Hematopoietic multipotent progenitor cell treated with erythropoietin and hydrocortisone succinate and interleukin-3 and kit ligand, for 17 days (in vitro differentiated cells): ENCODE measurements at regions not wholly inside any gene's neighbourhood (a gene's known extent, or its start where the extent isn't known, plus 50 kb on each side); places are given as distances from the start of the nearest gene placed in this dataset.
"Not testable (repeated sequence)": the region's sequence is repeated elsewhere in the genome, so short reads cannot be mapped to it uniquely, and the experiment has no call there.

Source experiments
- DNase-seq: peaks from one replicate; pipeline ENCODE4 v3.0.0-alpha.2; 2015; ENCODE audit warnings: low spot score

DNA sequence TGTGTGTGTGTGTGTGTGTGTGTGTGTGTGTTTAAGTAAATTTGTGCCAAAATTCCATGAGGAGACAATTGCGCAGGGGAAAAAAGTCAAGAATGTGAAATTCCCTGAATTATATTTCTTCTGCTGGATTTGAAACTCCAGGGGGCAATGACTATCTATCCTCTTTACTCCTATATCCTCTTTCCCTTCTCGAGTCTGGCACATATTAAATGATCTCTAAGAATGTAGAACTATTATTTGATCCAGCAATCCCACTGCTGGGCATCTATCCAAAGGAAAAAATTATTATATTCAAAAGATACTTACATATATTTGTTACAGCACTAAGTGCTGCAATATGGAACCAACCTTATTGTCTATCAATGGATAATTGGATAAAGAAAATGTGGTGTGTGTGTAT is 350.1 kb upstream of the ADAMTS9 start:
- no peak for DNase-seq

DNA sequence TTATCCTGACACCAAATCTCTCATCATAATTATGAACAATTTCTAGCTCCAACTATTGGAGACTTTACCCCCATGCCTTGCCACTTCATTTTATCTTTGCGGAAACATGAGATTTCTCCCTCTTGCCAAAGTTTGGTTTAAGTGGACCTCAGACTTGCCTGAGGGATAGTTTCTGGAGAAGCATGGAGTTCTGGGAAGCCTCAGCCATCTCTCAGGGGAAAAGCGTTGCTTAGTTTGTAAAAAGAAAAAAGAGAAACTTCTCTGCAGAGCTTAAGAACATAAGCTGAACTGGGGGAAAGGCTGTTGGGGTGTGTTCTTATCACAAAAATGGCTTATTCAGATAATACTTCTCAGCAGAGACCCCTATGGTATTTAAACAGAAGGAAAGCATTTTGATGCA is 347.4 kb upstream of the ADAMTS9 start:
- DNase-seq, result no peak

DNA sequence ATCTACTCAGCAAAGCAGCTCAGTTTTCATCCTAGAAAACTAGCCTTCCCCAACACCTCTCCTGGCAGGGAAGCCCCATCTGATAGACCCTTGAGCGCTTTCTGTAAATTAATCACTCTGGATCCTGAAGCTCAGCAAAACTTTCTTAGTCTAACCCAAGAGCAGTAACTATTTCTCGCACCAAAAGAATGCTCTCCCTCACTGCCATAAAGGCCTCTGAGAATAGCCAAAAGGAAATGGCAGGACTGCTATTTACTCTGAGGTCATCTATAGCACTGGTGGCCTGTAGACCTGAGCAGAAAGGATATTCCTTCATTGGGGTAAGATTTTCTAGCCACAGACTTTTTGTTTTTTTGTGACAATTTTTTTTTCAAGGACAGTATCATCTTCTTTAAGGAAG is 345.8 kb upstream of the ADAMTS9 start:
- DNase-seq, result no peak

DNA sequence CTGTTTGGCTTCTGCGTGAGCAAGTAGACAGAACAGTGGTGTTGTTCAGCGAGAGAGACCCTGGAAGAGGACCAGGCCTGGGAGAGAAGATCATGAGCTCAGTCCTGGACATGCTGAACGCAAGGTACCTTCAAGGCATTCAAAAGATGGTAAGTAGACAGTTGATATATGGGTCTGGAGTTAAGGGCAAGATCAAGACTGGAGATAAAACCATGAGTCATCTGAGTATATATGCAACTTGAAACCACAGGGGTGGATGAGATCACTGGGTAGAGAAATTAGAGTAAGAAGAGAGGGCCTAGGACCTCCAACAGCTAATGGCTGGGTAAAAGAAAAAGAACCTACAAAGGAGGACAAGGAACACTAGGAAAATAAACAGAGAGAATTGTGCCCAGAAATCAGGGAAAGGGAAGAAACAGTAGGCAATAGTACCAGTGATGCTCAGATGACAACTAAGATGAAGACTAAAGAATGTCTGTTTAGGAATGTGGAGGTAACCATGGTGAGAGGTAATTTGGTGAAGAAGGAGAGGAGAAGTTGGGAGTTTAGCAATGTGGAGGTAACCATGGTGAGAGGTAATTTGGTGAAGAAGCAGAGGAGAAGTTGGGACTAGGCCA is 343.2 kb upstream of the ADAMTS9 start:
- no peak for DNase-seq

DNA sequence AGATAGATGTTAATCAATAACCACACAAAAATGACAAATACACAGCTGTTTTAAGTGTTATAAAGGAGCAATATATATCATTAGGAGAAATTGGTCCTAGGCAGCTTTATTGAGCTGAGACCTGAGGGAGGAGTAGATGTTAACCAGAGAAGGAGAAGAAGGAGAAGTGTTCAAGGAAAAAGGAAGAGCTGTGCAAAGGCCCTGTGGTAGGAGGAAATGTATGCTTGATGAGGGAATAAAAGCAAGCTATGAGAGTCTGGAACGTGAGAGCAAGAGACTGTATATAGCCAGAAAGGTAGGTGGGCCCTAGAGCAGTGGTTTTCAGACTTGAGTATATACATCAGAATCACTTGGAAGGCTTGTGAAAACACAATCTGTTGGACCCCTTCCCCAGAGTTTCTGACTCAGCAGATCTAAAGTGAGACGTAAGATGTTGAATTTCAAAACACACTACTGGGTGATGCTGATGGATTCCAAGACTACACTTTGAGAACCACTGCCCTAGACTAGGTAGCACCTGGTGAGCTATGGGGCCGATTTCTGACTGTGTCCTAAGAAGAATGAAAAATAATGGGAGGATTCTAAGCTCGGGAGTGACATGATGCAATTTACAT is 342.3 kb upstream of the ADAMTS9 start:
- no peak for DNase-seq

DNA sequence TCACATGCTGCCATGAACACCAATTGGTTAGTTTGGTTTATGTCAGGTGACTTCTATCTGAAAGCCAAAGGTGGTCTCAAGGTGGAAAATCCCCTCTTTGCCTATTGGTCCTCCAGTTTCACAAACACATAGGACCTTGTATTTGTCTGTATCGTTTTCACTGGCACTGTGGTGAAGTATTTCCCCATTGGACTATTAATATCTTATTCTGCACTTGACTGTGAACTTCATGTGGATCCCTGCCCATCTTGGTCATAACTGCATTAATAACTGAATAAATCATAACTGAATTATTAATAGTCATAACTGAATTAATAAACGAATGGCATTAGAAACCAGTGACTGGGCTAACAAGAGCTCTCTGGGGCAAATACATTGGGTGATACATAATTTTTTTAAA is 341.3 kb upstream of the ADAMTS9 start:
- no peak for DNase-seq

DNA sequence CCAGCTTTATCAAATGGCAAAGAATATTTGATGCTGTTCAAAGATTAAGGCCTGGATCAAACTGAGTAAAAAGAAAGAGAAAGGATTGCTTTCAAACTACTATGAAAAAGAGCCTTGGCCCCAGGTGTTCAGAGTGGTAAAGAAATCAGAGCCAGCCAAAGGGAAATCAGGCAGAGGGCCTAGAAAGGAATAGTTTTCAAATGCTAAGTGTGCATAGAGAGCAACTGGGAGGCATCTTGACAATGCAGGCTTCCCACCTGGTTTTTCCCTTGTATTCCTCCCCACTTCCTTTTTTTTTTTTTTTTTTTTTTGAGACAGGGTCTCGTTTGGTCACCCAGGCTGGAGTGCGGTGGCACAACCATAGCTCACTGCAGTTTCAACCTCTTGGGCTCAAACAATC is 340.2 kb upstream of the ADAMTS9 start:
- DNase-seq, result no peak

DNA sequence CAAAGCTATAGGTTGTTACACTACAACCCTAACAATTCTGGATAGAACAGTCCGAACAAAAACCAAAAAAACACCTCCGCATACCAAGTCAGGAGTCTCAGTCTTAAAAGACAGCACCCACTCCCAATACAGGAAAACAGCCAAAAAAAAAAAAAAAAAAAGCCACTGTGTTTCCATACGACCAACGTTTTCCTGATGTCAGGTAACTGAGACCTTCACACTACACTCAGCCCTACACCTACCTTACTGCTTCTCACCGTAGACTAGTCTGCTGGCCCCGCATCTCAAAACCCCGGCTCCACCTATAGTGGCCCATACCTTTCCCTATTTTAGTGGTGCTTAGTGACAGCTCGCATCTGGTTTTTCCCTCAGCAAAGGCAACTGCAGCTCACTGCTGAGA is 339.5 kb upstream of the ADAMTS9 start:
- no peak for DNase-seq

DNA sequence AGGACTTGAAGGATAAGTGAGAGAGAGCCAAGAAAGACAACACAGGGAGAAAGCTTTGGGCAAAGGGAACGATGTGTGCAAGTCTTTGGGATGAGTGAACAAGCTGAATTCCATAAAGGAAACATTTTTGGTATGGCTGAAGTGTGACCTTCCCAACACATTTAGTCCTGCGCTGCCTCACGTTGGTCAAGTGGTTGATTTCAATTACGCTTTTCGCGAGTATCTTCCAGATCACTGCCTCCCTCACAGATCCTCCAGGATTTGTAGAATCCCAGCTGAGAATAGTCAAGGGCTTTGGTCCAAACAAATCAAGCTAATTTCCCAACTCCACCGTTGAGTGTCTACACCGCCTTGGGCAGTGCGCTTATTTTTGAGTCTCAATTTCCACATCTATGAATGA is 338.4 kb upstream of the ADAMTS9 start:
- DNase-seq, result no peak

DNA sequence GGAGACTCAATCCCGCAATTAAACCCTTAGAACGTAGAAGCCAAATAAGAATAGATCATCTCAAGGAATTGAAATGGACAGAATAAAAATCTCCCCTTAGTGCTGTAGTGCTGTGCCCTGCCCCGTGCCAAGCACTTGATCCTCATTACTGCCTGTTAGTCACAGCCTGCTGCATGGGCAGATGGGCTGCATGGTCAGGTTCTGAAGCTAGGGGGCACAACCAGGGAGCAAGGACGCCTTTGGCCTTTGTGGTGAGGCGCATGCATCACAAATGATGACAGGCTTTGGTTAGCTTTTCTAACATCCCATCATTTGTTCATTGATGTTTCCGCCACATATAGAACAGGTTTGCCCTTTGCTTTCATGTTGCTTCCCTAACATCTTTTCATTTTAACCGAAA is 336.3 kb upstream of the ADAMTS9 start:
- no peak for DNase-seq

DNA sequence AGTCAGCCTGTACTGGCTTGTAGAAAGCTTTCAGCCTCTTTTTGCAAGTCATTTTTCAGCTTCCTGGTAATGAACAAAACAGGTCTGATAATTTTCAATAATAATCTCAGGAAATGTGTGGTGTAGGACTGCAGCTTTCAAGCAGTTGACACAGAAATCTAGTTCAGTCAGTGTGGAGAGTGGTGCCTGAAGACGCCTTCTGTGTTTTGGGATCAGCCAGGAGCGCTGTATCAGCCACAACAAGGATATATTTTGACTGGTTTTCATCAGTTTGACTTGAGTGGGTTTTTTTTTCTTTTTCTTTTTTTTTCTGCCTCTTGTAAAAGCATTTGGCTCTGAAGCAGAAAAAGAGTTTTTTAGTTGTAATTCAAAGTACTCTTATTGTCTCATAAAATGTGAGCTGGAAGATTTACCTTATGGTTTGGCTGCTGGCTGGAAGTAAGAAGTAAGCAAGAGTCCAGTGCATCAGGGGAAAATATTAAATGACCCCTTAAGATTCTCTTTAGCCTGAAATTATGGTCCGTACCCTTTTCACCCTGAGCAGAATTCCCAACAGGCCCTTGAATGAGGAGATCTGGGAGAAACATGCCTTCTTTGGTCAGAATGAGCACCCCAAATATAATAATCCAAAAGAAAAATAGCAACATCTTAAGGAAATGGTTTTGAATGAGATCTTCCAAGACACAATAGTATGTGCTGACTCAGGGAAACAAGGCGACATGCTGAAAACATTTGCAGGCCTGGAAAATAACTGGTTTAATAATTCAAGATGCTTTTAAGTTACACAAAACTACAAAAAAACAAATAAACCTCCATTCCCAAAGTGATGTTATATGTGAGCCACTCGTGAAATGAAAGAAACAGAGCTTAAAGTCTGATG is 332.7 kb upstream of the ADAMTS9 start:
- DNase-seq, result no peak

DNA sequence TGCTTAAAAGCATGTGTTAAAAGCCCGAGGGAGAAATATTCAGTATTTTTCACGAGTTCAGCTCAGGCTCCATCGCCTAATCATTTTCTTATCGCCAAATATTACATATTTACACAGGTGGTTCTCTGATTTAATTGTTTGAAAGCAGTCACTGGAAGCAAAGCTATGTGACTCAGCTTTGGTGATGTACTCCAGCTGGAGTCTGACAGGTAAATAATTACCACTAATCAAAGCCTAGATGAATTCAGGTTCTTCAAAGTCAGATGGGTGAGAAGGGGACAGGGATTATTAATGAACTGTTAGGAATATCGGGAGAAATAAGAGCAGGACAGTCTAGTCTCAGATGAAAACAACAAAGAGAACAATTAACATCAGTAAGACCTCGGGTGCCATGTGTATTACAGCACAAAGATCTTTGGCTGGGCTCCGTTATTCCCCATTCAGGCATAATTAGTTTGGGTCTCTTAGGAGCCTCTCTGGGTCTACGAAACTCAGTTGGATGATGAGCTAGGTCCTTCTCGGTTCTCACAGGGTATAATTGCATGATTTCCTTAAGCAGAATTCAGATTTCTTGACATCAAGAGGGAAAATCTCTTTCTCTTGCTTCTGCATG is 331.7 kb upstream of the ADAMTS9 start:
- DNase-seq, result no peak

DNA sequence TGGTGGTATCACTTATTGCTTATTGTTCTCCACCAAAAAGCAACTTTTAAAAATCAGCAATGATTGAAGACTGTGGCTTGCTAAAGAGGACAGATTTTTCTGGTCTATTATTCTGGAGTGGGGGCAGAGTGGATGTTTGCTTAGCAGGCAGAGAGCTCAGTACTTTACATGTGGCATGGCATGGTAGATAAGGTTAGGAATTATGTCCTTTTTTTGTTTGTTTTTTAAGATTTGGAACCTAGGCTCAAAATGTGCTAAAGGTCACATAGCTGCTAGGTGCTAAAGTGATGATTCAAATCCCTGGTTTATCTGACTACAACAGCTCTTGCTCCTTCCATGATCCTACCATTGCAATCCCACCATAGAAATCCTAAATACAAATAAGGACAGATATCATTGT is 331.0 kb upstream of the ADAMTS9 start:
- DNase-seq, result no peak

DNA sequence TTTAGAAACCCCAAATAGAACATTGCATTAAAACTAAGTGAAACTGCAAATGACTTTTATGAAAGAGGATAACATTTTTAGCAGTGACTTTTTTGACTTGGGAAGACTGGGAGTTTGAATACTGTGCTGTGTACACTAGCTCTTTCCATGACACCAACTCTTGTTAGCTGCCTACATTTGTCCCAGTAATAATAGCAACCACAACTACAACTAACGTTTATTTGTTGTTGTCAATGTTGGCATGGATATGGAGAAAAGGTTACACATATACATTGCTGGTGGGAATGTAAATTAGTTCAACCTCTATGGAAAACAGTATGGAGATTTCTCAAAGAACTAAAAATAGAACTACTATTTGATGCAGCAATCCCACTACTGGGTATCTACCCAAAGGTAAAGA is 329.6 kb upstream of the ADAMTS9 start:
- no peak for DNase-seq

DNA sequence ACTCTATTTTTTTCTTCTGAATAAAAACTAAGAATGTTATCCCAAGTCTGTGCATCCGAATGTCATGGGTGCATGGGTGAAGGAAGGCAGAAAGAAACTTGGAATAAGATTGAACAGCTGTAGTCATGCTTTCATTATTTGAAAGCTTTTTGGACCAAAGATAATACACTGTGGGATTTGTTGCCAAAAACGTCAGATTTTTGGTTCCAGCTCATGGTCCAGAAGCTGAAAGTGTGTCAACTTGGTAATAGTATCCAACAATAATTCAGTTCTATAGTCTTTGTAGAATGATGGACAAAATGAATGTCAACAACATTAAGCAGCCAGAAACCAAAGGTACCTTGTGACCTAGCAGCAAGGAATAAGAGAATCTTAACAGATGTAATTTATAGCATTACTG is 327.9 kb upstream of the ADAMTS9 start:
- DNase-seq, result no peak

DNA sequence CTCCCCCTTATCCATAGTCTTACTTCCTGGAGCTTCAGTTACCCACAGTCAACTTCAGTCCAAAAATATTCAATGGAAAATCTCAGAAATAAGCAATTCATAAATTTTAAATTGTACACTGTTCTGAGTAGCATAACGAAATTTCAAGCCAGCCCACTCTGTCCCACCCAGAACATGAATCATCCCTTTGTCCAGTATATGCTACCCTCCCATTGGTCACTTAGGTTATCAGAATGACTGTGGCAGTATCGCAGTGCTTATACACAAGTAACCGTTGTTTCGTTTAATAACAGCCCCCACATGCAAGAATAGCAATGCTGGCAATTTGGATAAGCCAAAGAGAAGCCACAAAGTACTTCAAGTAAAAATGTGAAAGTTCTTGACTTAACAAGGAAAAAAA is 325.3 kb upstream of the ADAMTS9 start:
- DNase-seq, result no peak

DNA sequence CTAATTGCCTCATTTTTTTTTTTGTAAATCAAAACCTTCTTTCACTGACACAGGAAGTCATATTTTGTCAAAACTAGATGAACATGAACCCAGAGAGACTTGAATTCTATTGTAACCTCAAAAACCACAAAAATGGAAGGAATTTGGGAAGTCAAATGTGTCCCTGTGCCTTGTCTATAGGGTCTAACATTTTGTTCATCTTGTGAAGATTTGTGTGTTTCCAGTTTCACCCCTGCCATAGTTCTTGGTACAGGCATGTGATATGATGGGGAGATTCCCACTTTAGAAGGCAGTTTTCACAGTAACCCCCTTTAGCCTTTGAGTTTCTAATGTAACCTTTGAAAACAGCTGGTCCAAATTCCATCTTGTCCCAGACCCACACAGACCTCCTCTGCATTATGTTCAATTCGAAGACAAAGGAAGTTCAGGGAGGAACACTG is 318.5 kb upstream of the ADAMTS9 start:
- no peak for DNase-seq

DNA sequence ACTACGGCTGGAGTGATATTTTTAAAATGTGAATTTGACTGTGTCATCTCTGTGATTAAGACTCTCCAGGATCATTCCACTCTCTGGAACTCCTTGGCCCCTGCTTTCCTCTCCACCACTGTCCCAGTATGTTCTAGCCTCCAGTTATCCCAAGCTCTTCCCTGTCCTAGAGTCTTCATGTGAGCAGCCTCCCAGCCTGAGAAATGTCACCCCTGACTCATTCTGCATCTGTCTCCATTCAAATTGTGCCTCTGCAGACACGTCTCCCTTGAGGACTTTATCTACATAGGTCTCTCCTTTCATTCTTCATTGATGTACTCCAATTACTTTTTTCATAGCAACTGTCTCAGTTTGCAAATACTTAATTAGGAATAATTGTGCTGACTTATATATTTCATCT is 317.7 kb upstream of the ADAMTS9 start:
- DNase-seq, result no peak

DNA sequence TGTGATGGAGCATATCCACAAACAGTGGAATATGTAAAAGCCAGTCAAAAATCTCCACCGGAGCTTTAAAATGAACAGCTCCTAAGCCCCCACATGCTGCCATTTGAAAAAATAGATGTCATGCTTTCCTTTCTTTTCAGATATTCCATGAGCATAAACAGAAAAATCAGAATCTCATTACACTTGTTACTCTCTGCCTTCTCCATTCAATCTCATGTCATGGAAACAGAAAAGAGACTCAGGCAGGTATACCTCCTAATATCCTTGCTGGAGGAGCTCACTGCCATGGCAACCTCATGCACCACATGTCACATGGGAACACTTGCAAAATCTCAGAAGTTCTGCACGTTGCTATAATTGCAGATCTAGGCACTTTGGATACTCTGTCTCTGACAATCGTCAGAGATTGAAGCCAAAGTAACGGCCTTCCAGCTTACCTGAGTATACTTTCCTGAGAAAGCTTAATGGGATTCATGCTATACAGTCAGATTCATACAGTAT is 317.0 kb upstream of the ADAMTS9 start:
- no peak for DNase-seq

DNA sequence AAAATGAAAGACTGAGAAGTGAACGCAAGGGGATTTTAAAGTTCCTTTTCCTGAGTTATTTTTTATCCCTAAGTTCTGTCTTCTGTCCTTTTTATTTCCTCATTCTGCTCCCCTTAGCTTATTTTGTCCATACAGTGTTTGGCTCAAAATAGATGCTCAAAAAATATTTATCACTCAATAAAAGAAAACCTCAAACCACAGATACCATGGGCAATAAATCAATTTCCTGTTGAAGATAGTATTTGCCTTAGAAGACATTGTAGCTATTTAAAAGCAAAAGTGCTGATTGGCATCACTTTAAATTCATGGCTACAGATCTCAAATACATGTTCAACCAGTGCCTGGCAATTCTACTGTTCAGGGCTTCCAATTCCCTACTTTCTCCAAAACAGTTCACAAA is 316.5 kb upstream of the ADAMTS9 start:
- no peak for DNase-seq

DNA sequence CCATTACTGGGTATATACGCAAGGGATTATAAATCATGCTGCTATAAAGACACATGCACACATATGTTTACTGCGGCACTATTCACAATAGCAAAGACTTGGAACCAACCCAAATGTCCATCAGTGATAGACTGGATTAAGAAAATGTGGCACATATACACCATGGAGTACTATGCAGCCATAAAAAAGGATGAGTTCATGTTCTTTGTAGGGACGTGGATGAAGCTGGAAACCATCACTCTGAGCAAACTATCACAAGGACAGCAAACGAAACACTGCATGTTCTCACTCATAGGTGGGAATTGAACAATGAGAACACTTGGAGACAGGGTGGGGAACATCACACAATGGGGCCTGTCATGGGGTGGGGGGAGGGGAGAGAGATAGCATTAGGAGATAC is 313.3 kb upstream of the ADAMTS9 start:
- not testable (repeated sequence) for DNase-seq

DNA sequence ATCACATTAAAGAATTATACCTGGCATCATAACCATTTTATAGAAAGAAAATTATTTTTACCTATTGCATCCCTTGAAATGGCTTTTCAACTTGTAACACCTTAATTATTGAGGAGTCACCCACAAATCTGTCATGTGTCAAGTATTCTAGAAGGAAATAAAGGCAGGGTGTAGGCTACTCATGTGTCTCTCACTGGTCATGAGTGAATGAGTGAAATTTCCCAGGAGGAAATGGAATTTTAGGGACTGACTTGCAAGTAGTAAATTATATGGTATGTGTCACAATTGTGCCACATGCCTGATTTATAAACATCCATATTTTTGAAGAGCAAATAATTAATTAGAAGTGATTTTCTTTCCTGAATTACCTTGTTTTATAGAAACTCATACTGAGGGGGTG is 310.5 kb upstream of the ADAMTS9 start:
- DNase-seq, result no peak
